AG04449 (cell line): ENCODE measurements at regions not wholly inside any gene's neighbourhood (a gene's known extent, or its start where the extent isn't known, plus 50 kb on each side); places are given as distances from the start of the nearest gene placed in this dataset.

Experiments used
- CTCF ChIA-PET: fragments of 350-600 bp; formaldehyde crosslinking; extraction: SDS; loops from one replicate; lab custom pipeline; 2021; ENCODE audit warnings: antibody characterized with exemption; lab: Yijun Ruan, JAX
- POLR2A ChIA-PET: fragments of 400-600, 350-600 bp; formaldehyde crosslinking; extraction: SDS; loops from one replicate; lab custom pipeline; 2020; ENCODE audit warnings: antibody characterized with exemption, inconsistent platforms; lab: Yijun Ruan, JAX
- DNase-seq: peaks from one replicate; pipeline ENCODE4 v3.0.0-alpha.2; 2010; ENCODE audit warnings: low read depth, low spot score
- H3K4me3 ChIP-seq: 2 replicates; pipeline ENCODE4 v1.5.1; 2011; ENCODE audit warnings: low read depth, mild to moderate bottlenecking, control low read depth, low read length
- CTCF ChIP-seq: IDR thresholded peaks from one replicate; pipeline ENCODE4 v1.5.1; 2011; ENCODE audit warnings: mild to moderate bottlenecking, moderate library complexity, low read length, control low read depth, inconsistent platforms; ENCODE audit not compliant: insufficient read depth; ENCODE audit errors: missing control alignments

GRCh38 chr18:77879829-77880228 is 630.2 kb downstream of the GALR1 start:
- CTCF ChIA-PET, result no interaction called here
- H3K4me3 ChIP-seq, result no peak overlapping the region
- DNase-seq, result no peak
- TF ChIP-seq CTCF, result no peak
- POLR2A ChIA-PET, result no interaction called here

GRCh38 chr18:77884454-77884853 is 634.8 kb downstream of the GALR1 start:
- no peak for TF ChIP-seq CTCF
- no peak for DNase-seq
- H3K4me3 ChIP-seq, result no peak overlapping the region
- ChIA-PET CTCF (no interaction called here), POLR2A (no interaction called here)

GRCh38 chr18:77894060-77894459 is 644.4 kb downstream of the GALR1 start:
- no peak for TF ChIP-seq CTCF
- ChIA-PET CTCF (no interaction called here), POLR2A (no interaction called here)
- H3K4me3 ChIP-seq, result no peak overlapping the region
- DNase-seq, result no peak

GRCh38 chr18:77895250-77895649 is 645.6 kb downstream of the GALR1 start:
- no peak for DNase-seq
- TF ChIP-seq CTCF, result no peak
- no peak overlapping the region for H3K4me3 ChIP-seq
- ChIA-PET POLR2A (no interaction called here), CTCF (no interaction called here)

- no peak for DNase-seq
- POLR2A ChIA-PET, result no interaction called here
- CTCF ChIA-PET, result no interaction called here
- H3K4me3 ChIP-seq, result no peak overlapping the region
- no peak for TF ChIP-seq CTCF
Measured at GRCh38 chr18:77896586-77897252, 647.1 kb downstream of the GALR1 start.

GRCh38 chr18:77897606-77898005 is 648.0 kb downstream of the GALR1 start:
- CTCF ChIA-PET, result no interaction called here

More at GRCh38 chr18:77897606-77898005, 648.0 kb downstream of the GALR1 start:
- no peak for TF ChIP-seq CTCF
- no peak overlapping the region for H3K4me3 ChIP-seq
- no peak for DNase-seq
- POLR2A ChIA-PET, result no interaction called here
